NB4 (cell line): ENCODE measurements at regions not wholly inside any gene's neighbourhood (a gene's known extent, or its start where the extent isn't known, plus 50 kb on each side); places are given as distances from the start of the nearest gene placed in this dataset.

Source experiments
- DNase-seq: peaks from one replicate; pipeline ENCODE4 v3.0.0; 2010; ENCODE audit warnings: low read depth
- H3K4me3 ChIP-seq: one replicate; pipeline ENCODE4 v1.5.1; 2011; ENCODE audit warnings: mild to moderate bottlenecking, low read depth, low read length, moderate library complexity
- CTCF ChIP-seq: IDR thresholded peaks from one replicate; pipeline ENCODE4 v1.5.1; 2012; ENCODE audit warnings: low read depth, low read length
- MAX ChIP-seq: IDR thresholded peaks from 2 replicates; pipeline ENCODE4 v1.6.1; 2011; ENCODE audit warnings: low read depth, low read length
- MYC ChIP-seq: IDR thresholded peaks from 2 replicates; pipeline ENCODE4 v1.6.1; 2011; ENCODE audit warnings: low read depth, low read length
- POLR2A ChIP-seq: IDR thresholded peaks from 2 replicates; pipeline ENCODE4 v1.6.1; 2011; ENCODE audit warnings: mild to moderate bottlenecking; ENCODE audit not compliant: insufficient read length; ENCODE audit errors: extremely low read depth

- no peak for DNase-seq
- no peak overlapping the region for H3K4me3 ChIP-seq
- TF ChIP-seq CTCF (no peak), MYC (no peak), MAX (no peak), POLR2A (no peak)
These were observed 139.9 kb downstream of the RPS12 start for GRCh38 chr6:132954222-132954621.

GRCh38 chr6:132954936-132955335, 140.6 kb downstream of the RPS12 start:
- TF ChIP-seq MAX (no peak), POLR2A (no peak), CTCF (no peak)
- H3K4me3 ChIP-seq = no peak overlapping the region
- no peak for DNase-seq

GRCh38 chr6:132959639-132960326, 145.4 kb downstream of the RPS12 start:
- no peak overlapping the region for H3K4me3 ChIP-seq
- TF ChIP-seq MAX = no peak
- no peak for TF ChIP-seq MYC
- no peak for TF ChIP-seq POLR2A
- TF ChIP-seq CTCF = no peak
- no peak for DNase-seq

GRCh38 chr6:132960720-132961119, 146.4 kb downstream of the RPS12 start:
- TF ChIP-seq MAX (no peak), MYC (no peak), CTCF (no peak), POLR2A (no peak)
- H3K4me3 ChIP-seq = no peak overlapping the region
- DNase-seq = no peak

- no peak overlapping the region for H3K4me3 ChIP-seq
- TF ChIP-seq MYC (no peak), POLR2A (no peak), CTCF (no peak), MAX (no peak)
- no peak for DNase-seq
These were observed 146.8 kb downstream of the RPS12 start for GRCh38 chr6:132961122-132961521.

- DNase-seq = peak; percentile 12
- TF ChIP-seq MAX (no peak), CTCF (peak; percentile 9)
- no peak overlapping the region for H3K4me3 ChIP-seq
These were observed 147.2 kb downstream of the RPS12 start for GRCh38 chr6:132961610-132962009.
